Activated CD4-positive, alpha-beta T cell treated with anti-CD3 and anti-CD28 coated beads for 36 hours (primary cell): ENCODE measurements at regions not wholly inside any gene's neighbourhood (a gene's known extent, or its start where the extent isn't known, plus 50 kb on each side); places are given as distances from the start of the nearest gene placed in this dataset.
"Not testable (repeated sequence)": the region's sequence is repeated elsewhere in the genome, so short reads cannot be mapped to it uniquely, and the experiment has no call there.

Source experiments
- ATAC-seq: fragments of 200-7000 bp; cut with Tn5 transposase; one replicate; pipeline ENCODE4 v1.10.0; 2021; ENCODE audit warnings: mild to moderate bottlenecking, moderate library complexity
- CTCF ChIA-PET: fragments of 350-600 bp; sonication (Branson Sonifier 250); formaldehyde crosslinking; loops from one replicate; lab custom pipeline; 2021; ENCODE audit warnings: antibody characterized with exemption; lab: Charles Lee
- POLR2A ChIA-PET: fragments of 350-600 bp; sonication (Branson Sonifier 250); formaldehyde crosslinking; loops from one replicate; lab custom pipeline; 2021; ENCODE audit warnings: antibody characterized with exemption, inconsistent platforms; lab: Charles Lee
- DNase-seq: peaks from one replicate; pipeline ENCODE4 v3.0.0-alpha.2; 2020
- H3K27ac Mint-ChIP-seq: one replicate; pipeline ENCODE4 v1.8.0; 2021; ENCODE audit warnings: mixed read lengths
- H3K27me3 Mint-ChIP-seq: one replicate; pipeline ENCODE4 v1.8.0; 2021; ENCODE audit warnings: mixed read lengths
- H3K36me3 Mint-ChIP-seq: one replicate; pipeline ENCODE4 v1.8.0; 2021; ENCODE audit warnings: low read depth, mixed read lengths
- H3K4me1 Mint-ChIP-seq: one replicate; pipeline ENCODE4 v1.8.0; 2021; ENCODE audit warnings: mixed read lengths
- H3K4me3 Mint-ChIP-seq: one replicate; pipeline ENCODE4 v1.8.0; 2021; ENCODE audit warnings: mild to moderate bottlenecking, moderate library complexity, mixed read lengths
- H3K9me3 Mint-ChIP-seq: one replicate; pipeline ENCODE4 v1.8.0; 2021; ENCODE audit warnings: low read depth, mixed read lengths
- intact Hi-C, 2 experiments: fragments of 100-400 bp; cut with DNase I in 1 of 2; cut with micrococcal nuclease in 1 of 2; formaldehyde crosslinking; loops; one replicate each; pipeline versions ENCODE4 v1.14.2 to v1.15.1; 2022 to 2024; cut with DNase I, micrococcal nuclease

DNA sequence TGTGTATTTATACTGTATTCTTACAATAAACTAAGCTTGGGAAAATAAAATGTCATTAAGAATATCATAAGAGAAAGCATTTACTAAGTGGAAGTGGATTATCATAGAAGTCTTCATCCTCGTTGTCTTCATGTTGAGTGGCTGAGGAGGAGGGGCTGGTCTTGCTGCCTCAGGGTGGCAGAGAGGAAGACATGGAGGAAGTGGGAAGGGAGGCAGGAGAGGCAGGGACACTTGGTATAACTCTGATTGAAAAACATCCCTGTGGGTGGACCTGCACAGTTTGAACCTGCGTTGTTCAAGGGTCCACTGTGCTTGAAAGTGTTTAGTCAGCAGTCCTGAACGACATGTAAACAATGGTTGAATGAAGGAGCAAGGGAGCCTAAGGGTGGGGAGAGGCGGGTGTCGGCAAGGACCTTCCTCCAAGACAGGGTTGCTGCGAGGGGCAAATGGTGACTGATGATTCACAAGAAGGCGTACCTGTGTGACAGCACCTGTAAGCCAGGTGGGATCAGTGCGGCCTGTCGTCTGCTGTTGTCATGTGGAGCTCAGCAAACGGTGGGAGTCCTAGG is 103.8 kb upstream of the KLF13 start:
- no peaks in the 10 kb centered on the region for H3K36me3 Mint-ChIP-seq
- H3K27me3 Mint-ChIP-seq: no peaks in the 10 kb centered on the region
- ChIA-PET CTCF (interaction anchor here (0.5 kb wide), 1 partner anchor 38 kb away, joined by 3 read pairs; no protein-coding TSS in a partner anchor), POLR2A (interaction anchor here (0.6 kb wide), 1 partner anchor 14 kb away, joined by 3 read pairs; no protein-coding TSS in a partner anchor)
- H3K4me3 Mint-ChIP-seq: no peak overlapping the region
- H3K27ac Mint-ChIP-seq: no peak overlapping the region
- ATAC-seq: no peak
- no peaks in the 10 kb centered on the region for H3K9me3 Mint-ChIP-seq
- peaks cover 12% of the 10 kb centered on the region for H3K4me1 Mint-ChIP-seq
- intact Hi-C loops: no loop called here
- no peak for DNase-seq

DNA sequence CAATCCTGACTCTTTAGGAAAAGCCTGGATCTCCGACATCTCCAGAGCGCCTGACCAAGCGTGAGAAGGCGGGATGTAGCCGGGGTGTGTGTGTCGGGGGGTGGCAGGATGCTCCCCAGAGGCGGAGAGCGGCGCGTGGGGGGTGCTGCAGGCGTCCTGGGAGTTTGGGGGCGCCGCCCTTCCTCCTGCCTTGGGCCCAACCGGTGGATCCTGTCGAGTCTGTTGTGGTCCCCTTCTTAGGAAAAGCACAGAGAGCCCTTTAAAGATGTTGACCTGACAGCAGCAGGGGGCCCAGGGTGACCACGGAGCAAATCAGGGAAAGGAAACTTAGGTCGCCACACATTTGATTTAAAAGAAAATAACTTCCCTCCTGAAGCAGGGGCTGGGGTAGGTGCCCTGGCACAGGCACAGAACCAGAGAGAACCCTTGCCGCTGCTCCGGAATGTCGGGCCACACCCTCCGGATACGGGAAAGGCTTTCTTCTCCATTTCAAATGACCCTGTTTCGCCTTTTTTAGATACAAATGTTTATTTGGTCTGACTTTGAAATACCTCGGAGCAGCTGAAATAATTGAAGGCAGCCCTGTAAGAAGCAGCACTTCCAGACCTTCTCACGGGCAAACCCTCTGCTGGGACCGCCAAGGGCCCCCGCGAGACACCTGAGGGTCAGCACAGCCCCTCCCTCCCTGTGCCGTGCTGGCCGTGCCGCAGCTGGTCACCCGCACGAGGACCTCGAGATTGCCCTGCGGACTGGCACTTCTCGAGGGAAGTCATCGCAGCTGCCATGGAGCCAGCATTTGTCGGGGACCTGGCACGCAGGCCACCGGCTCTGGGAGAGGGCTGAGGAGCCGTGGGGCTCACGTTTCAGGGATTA is 102.9 kb upstream of the KLF13 start:
- POLR2A ChIA-PET: interaction anchor here (0.6 kb wide), 1 partner anchor 13 kb away, joined by 3 read pairs; no protein-coding TSS in a partner anchor

DNA sequence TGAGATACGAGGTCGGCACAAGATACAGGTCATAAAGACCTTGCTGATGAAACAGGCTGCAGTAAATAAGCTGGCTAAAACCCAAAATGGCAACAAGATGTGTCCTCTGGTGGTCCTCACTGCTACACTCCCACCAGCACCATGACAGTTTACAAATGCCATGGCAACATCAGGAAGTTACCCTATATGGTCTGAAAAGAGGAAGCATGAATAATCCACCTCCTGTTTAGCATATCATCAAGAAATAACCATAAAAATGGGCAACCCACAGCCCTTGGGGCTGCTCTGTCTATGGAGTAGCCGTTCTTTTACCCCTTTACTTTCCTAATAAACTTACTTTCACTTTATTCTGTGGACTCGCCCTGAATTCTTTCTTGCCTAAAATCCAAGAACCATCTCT is 102.0 kb upstream of the KLF13 start:
- POLR2A ChIA-PET, H3K9me3 Mint-ChIP-seq, H3K27ac Mint-ChIP-seq, H3K36me3 Mint-ChIP-seq, DNase-seq, ATAC-seq, CTCF ChIA-PET, H3K4me3 Mint-ChIP-seq, intact Hi-C loops, H3K27me3 Mint-ChIP-seq: not testable (repeated sequence)
- H3K4me1 Mint-ChIP-seq: peaks cover 12% of the 10 kb centered on the region

More for the DNA sequence above, 102.9 kb upstream of the KLF13 start:
- Mint-ChIP-seq H3K27me3 (no peaks in the 10 kb centered on the region), H3K36me3 (no peaks in the 10 kb centered on the region), H3K9me3 (no peaks in the 10 kb centered on the region), H3K4me1 (peaks cover 12% of the 10 kb centered on the region), H3K27ac (no peak overlapping the region), H3K4me3 (no peak overlapping the region)
- DNase-seq: no peak
- CTCF ChIA-PET: no interaction called here
- intact Hi-C loops: no loop called here
- ATAC-seq: no peak

- ATAC-seq (no peak), DNase-seq (no peak)
- Mint-ChIP-seq H3K9me3 (no peaks in the 10 kb centered on the region), H3K4me3 (no peak overlapping the region), H3K27me3 (no peaks in the 10 kb centered on the region), H3K36me3 (no peaks in the 10 kb centered on the region), H3K4me1 (peaks cover 12% of the 10 kb centered on the region), H3K27ac (no peak overlapping the region)
- ChIA-PET CTCF (interaction anchor here (0.6 kb wide), 1 partner anchor 93 kb away, joined by 4 read pairs; no protein-coding TSS in a partner anchor), POLR2A (interaction anchor here (0.9 kb wide), 1 partner anchor 18 kb away, joined by 3 read pairs; no protein-coding TSS in a partner anchor)
- intact Hi-C loops: no loop called here
Observed at GRCh38 chr15:31225356-31225955, 101.2 kb upstream of the KLF13 start.

GRCh38 chr15:31226021-31226420 is 100.6 kb upstream of the KLF13 start:
- ATAC-seq: no peak
- CTCF ChIA-PET: interaction anchor here (0.6 to 0.9 kb wide), 2 partner anchors 11 to 92 kb away, joined by 3 to 4 read pairs; no protein-coding TSS in a partner anchor

DNA sequence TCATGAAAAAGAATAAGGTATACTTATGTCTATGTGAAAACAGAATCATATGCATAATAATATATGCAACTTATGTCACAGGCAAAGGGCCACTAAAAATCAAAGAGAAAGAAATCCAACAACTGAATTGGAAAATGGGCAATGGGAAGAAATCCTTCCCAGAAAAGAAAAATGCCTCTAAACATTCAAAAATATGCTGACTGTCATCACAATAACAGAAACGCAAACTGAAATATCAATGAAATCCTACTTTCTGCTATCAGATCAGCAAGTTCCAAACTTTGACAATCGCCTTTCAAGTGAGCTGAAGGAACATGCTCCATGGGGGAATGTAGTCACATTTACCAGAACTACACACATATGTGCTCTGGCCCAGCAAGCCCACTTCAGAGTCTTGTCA is 99.4 kb upstream of the KLF13 start:
- no peaks in the 10 kb centered on the region for H3K9me3 Mint-ChIP-seq
- H3K27me3 Mint-ChIP-seq: no peaks in the 10 kb centered on the region
- no peak overlapping the region for H3K4me3 Mint-ChIP-seq
- H3K36me3 Mint-ChIP-seq: no peaks in the 10 kb centered on the region
- ChIA-PET POLR2A (no interaction called here), CTCF (no interaction called here)
- ATAC-seq: no peak
- no peak for DNase-seq
- no peak overlapping the region for H3K27ac Mint-ChIP-seq
- intact Hi-C loops: no loop called here
- peaks cover 10% of the 10 kb centered on the region for H3K4me1 Mint-ChIP-seq

More at GRCh38 chr15:31226021-31226420, 100.6 kb upstream of the KLF13 start:
- H3K36me3 Mint-ChIP-seq: no peaks in the 10 kb centered on the region
- no peaks in the 10 kb centered on the region for H3K27me3 Mint-ChIP-seq
- POLR2A ChIA-PET: interaction anchor here (0.9 kb wide), 1 partner anchor 19 kb away, joined by 3 read pairs; no protein-coding TSS in a partner anchor
- peaks cover 12% of the 10 kb centered on the region for H3K4me1 Mint-ChIP-seq
- H3K4me3 Mint-ChIP-seq: no peak overlapping the region
- H3K9me3 Mint-ChIP-seq: no peaks in the 10 kb centered on the region
- DNase-seq: no peak
- intact Hi-C loops: no loop called here
- no peak overlapping the region for H3K27ac Mint-ChIP-seq

GRCh38 chr15:31228011-31228484 is 98.6 kb upstream of the KLF13 start:
- intact Hi-C loops: no loop called here
- no peak for DNase-seq
- Mint-ChIP-seq H3K9me3 (no peaks in the 10 kb centered on the region), H3K36me3 (no peaks in the 10 kb centered on the region), H3K27ac (no peak overlapping the region), H3K4me1 (peaks cover 4% of the 10 kb centered on the region), H3K4me3 (no peak overlapping the region), H3K27me3 (no peaks in the 10 kb centered on the region)
- CTCF ChIA-PET: no interaction called here
- POLR2A ChIA-PET: no interaction called here
- ATAC-seq: no peak

- peaks cover 4% of the 10 kb centered on the region for H3K4me1 Mint-ChIP-seq
- intact Hi-C loops: no loop called here
- no peaks in the 10 kb centered on the region for H3K9me3 Mint-ChIP-seq
- ATAC-seq (no peak), DNase-seq (no peak)
- H3K4me3 Mint-ChIP-seq: no peak overlapping the region
- no peak overlapping the region for H3K27ac Mint-ChIP-seq
- POLR2A ChIA-PET: interaction anchor here (0.5 kb wide), 1 partner anchor 261 kb away, joined by 11 read pairs; no protein-coding TSS in a partner anchor
- no peaks in the 10 kb centered on the region for H3K27me3 Mint-ChIP-seq
- H3K36me3 Mint-ChIP-seq: no peaks in the 10 kb centered on the region
- CTCF ChIA-PET: no interaction called here
Observed at GRCh38 chr15:31228980-31229826, 97.4 kb upstream of the KLF13 start.

DNA sequence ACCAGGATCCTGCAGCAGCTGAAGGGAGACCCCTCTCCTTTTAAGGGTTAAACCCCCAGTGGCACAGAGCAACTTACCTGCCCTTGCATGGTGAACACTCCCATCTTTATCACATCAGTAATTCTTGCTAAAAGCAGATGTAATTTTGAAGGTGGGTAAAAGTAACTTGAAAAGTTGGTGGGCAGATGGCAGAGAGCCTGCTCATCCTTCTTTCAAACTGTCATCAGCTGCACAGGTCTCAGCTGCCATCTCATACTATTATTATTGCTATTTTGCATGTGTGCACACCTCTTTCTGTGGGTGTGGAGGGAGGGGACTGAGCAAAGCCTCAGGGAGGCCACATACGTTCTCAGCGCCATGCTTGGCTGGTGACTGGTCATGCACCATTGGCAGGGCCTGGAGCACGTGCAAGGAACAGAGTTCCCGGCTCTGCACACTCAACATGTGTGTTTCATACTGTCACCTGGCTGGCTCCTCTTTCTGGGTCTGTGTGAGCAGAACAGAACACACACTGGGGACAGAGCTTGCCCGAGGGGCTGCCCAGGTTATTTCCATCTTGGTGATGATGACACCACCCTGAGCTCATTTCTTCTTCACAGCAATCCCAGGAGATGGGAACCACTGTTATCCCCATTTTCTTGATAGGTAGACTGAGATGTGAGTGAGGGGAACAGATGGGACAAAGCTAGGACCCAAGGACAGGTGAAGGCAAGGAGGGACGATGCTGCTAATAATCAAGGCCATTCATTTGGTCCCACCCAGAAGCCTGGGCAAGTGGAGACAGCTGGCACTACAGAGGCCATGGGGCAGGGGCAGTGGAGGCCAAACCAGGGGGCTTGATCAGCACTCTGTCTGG is 95.8 kb upstream of the KLF13 start:
- ATAC-seq (no peak), DNase-seq (no peak)
- Mint-ChIP-seq H3K9me3 (no peaks in the 10 kb centered on the region), H3K4me1 (no peaks in the 10 kb centered on the region), H3K27me3 (no peaks in the 10 kb centered on the region), H3K4me3 (no peak overlapping the region), H3K27ac (no peak overlapping the region), H3K36me3 (no peaks in the 10 kb centered on the region)
- intact Hi-C loops: no loop called here
- ChIA-PET CTCF (interaction anchor here (0.7 kb wide), 1 partner anchor 155 kb away, joined by 3 read pairs; no protein-coding TSS in a partner anchor), POLR2A (no interaction called here)

- H3K36me3 Mint-ChIP-seq: no peaks in the 10 kb centered on the region
- peaks cover 13% of the 10 kb centered on the region for H3K4me1 Mint-ChIP-seq
- no peak overlapping the region for H3K4me3 Mint-ChIP-seq
- no peak overlapping the region for H3K27ac Mint-ChIP-seq
- no peak for ATAC-seq
- POLR2A ChIA-PET: no interaction called here
- intact Hi-C loops: loop anchor here in 1 of 2 experiments (5.0 kb wide), 1 partner anchor 57 kb away; no protein-coding TSS in a partner anchor
- H3K27me3 Mint-ChIP-seq: no peaks in the 10 kb centered on the region
- CTCF ChIA-PET: interaction anchor here (0.6 kb wide), 1 partner anchor 22 kb away, joined by 3 read pairs; no protein-coding TSS in a partner anchor
- no peak for DNase-seq
- no peaks in the 10 kb centered on the region for H3K9me3 Mint-ChIP-seq
Observed at GRCh38 chr15:31234815-31235214, 91.8 kb upstream of the KLF13 start.
